ENCODE measurements at regions not wholly inside any gene's neighbourhood (a gene's known extent, or its start where the extent isn't known, plus 50 kb on each side); places are given as distances from the start of the nearest gene placed in this dataset.

GRCh38 chr7:68334636-68335272 lies 1263.5 kb upstream of the AUTS2 start:
- H3K36me3 ChIP-seq (ENCODE audit: control insufficient read depth in 2 of 4, insufficient read depth in 4 of 4, low read length in 3 of 4) = no peaks in the 10 kb centered on the region
- H3K4me2 ChIP-seq (ENCODE audit: insufficient read depth in 1 of 2, low read depth in 2 of 2, low read length in 2 of 2) = no peak overlapping the region
- H3K18ac ChIP-seq (ENCODE audit: extremely low read depth, low read length) = no peak overlapping the region
- no peak overlapping the region for H3K4ac ChIP-seq (replicated peaks; ENCODE audit: insufficient read length, low read depth, low read length)
- no peak overlapping the region for H2BK15ac ChIP-seq (ENCODE audit: low read length)
- H2BK20ac ChIP-seq (ENCODE audit: low read length) = no peak overlapping the region
- 98% methylated on average over 9 of the region's 9 CpGs; no CpG with 5 or more reads in 1 of the 2 experiments for WGBS, 2 experiments (ENCODE audit: extremely low coverage in 1 of 2, insufficient coverage in 1 of 2, insufficient read length in 1 of 2, insufficient replicate concordance in 2 of 2, low coverage in 1 of 2, low lambda C conversion rate in 2 of 2, missing lambda C conversion rate in 1 of 2)
- H3K4me1 ChIP-seq (replicated peaks in 1 of 4; ENCODE audit: control insufficient read depth in 3 of 4, insufficient read depth in 4 of 4, low read length in 3 of 4) = no peaks in the 10 kb centered on the region
- no peak overlapping the region for H2BK12ac ChIP-seq (ENCODE audit: low read depth, low read length)
- no peaks in the 10 kb centered on the region for H4K20me1 ChIP-seq (replicated peaks in 1 of 2; ENCODE audit: control insufficient read depth in 1 of 2, insufficient read depth in 2 of 2, low read length in 2 of 2)
- H3K23ac ChIP-seq (ENCODE audit: insufficient read length) = no peak overlapping the region
- POLR2A ChIA-PET (ENCODE audit: partially characterized antibody) = no interaction called here
- H4K91ac ChIP-seq (replicated peaks; ENCODE audit: insufficient read length, low read length) = no peak overlapping the region
- H3K9ac ChIP-seq (replicated peaks in 1 of 4; ENCODE audit: extremely low read depth in 1 of 4, low read depth in 3 of 4, low read length in 3 of 4) = no peak overlapping the region
- DNase-seq (ENCODE audit: low read depth in 1 of 2, low spot score in 2 of 2) (no peak), FAIRE-seq (no peak)
- no peak overlapping the region for H3K27ac ChIP-seq (ENCODE audit: low read depth, low read length)
- H2AK5ac ChIP-seq (ENCODE audit: low read depth, low read length) = no peak overlapping the region
- no peaks in the 10 kb centered on the region for H3K79me2 ChIP-seq (ENCODE audit: control insufficient read depth in 1 of 2, insufficient read depth in 2 of 2, low read length in 2 of 2)
- H2AFZ ChIP-seq (ENCODE audit: low read length) = no peak overlapping the region
- H3K14ac ChIP-seq (ENCODE audit: insufficient read length) = no peak overlapping the region
- H3K56ac ChIP-seq (replicated peaks; ENCODE audit: insufficient read length, low read depth, low read length) = no peak overlapping the region
- H4K5ac ChIP-seq (ENCODE audit: insufficient read length, low read depth, low read length) = no peak overlapping the region
- no peak overlapping the region for H4K8ac ChIP-seq (ENCODE audit: extremely low read depth, insufficient read depth, low read length)
- CTCF ChIA-PET (ENCODE audit: partially characterized antibody) = no interaction called here
- H3K23me2 ChIP-seq (ENCODE audit: low read depth, low read length) = no peaks in the 10 kb centered on the region
- no peak overlapping the region for H2BK5ac ChIP-seq (ENCODE audit: low read depth, low read length)
- no peaks in the 10 kb centered on the region for H3K27me3 ChIP-seq (replicated peaks in 1 of 4; ENCODE audit: control insufficient read depth in 3 of 4, extremely low read depth in 1 of 4, insufficient read depth in 3 of 4, low read length in 3 of 4)
- peaks cover 6 to 10% of the 10 kb centered on the region in 2 experiments; a peak in 3 of 4 replicates for H3K9me3 ChIP-seq (ENCODE audit: insufficient read depth in 2 of 2, low read depth in 1 of 2, low read length in 1 of 2)
- H3K79me1 ChIP-seq (ENCODE audit: low read depth, low read length) = no peaks in the 10 kb centered on the region
- H2BK120ac ChIP-seq (replicated peaks; ENCODE audit: low read depth, low read length) = no peak overlapping the region
- no peak overlapping the region for H3K4me3 ChIP-seq (ENCODE audit: extremely low read depth in 1 of 4, insufficient read depth in 2 of 4, low read depth in 3 of 4, low read length in 4 of 4)
- TF ChIP-seq POLR2A (IDR thresholded peaks at IDR 0.05; ENCODE audit: control extremely low read depth in 1 of 2, low read depth in 2 of 2, low read length in 2 of 2) (no peak), NRF1 (IDR thresholded peaks at IDR 0.05; ENCODE audit: low read depth, low read length) (no peak)

Measured in H1 (cell line).